Sciatic nerve (tissue), 2 donors: ENCODE measurements at regions not wholly inside any gene's neighbourhood (a gene's known extent, or its start where the extent isn't known, plus 50 kb on each side); places are given as distances from the start of the nearest gene placed in this dataset.

Source experiments
- ATAC-seq: fragments of 200-7000 bp; cut with Tn5 transposase; one replicate; pipeline ENCODE4 v1.9.1; 2020; ENCODE audit warnings: mild to moderate bottlenecking, moderate library complexity
- DNase-seq: peaks from one replicate; pipeline ENCODE4 v3.0.0-alpha.2; 2020; ENCODE audit warnings: low spot score
- intact Hi-C: fragments of 100-400 bp; cut with DNase I; formaldehyde crosslinking; loops from one replicate; pipeline ENCODE4 v1.14.2; 2022
- donor health status: DM: no; HTN: no; CAD: no.
- donor health status: DM: no; HTN: no; CAD: no.

- DNase-seq (no peak), ATAC-seq (no peak)
- intact Hi-C loops, result no loop called here
These were observed 102.4 kb upstream of the TMLHE start for GRCh38 chrX:155715141-155715540.

DNA sequence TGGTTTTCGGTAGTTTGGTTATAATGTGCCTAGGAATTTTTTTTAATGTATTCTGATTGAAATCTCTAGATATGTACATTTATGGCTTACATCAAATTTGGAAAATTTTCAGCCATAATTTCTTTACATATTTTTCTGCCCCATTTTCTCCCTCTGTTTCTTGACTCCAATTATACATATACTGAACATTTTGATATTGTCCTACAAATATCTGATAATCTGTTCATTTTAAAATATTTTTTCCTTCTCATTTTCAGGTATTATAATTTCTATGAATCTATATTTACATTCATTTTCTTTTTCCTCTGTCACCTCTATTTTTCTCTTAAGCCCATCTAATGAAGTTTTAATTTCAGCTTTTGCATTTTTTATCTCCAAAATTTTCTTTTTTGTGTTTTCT, 82.7 kb upstream of the TMLHE start:
- no peak for DNase-seq
- intact Hi-C loops, result no loop called here
- ATAC-seq, result no peak

DNA sequence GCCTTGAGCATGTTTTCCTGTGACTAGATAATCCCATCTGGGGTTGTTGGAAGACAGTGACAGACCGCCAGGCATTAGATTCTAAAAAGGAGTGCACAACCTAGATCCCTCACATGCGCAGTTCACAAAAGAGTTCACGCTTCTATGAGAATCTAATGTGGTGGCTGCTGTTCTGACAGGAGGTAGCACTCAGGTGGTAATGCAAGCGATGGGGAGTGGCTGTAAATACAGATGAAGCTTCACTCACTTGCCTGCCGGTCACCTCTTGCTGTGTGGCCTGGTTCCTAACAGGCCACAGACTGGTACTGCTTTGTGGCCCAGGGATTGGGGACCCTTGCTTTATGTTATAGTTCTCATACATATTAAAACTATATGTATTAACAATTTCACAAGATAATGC, 81.9 kb upstream of the TMLHE start:
- intact Hi-C loops, result no loop called here
- DNase-seq (no peak), ATAC-seq (no peak)

GRCh38 chrX:155682834-155683233, 70.1 kb upstream of the TMLHE start:
- DNase-seq (no peak), ATAC-seq (no peak)
- intact Hi-C loops, result no loop called here

DNA sequence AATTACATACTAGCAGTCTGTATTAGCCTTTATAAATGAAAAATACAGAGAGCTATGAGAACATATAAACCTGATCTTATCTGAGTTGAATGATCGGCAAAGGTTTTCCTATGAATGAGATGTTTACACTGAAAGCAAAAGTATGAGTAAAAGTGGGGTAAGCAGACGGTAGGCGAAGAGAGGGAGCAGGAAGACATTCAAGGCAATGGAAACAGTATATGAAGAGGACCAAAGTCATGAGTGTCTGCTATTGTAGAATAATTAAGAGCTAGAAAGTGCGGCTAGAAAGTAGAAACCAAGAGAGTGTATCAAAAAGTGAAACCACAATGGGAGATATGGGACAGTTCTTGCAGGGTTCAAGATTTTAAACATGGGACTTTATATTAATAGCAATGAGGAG, 67.0 kb upstream of the TMLHE start:
- intact Hi-C loops, result no loop called here
- DNase-seq, result no peak
- ATAC-seq, result no peak

DNA sequence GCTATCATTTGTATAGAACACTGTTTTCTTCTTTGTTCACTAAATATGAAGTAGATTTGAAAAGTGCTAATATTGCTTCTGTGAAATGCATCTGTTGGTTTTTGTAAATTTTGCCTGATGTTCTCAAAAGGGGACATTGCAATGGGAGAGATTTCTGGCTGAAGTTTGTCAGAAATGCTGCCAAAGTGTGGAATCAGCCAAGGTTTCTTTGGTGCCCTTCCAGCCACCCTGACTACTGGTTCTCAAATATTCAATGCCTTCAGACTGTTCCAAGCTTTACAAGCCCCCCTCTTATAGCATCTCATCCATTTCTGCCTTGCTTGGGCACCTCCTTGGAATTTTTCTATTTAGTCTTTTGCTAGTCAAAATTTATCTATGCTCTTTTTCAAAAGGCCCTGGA, 60.6 kb upstream of the TMLHE start:
- intact Hi-C loops, result no loop called here
- ATAC-seq, result no peak

DNA sequence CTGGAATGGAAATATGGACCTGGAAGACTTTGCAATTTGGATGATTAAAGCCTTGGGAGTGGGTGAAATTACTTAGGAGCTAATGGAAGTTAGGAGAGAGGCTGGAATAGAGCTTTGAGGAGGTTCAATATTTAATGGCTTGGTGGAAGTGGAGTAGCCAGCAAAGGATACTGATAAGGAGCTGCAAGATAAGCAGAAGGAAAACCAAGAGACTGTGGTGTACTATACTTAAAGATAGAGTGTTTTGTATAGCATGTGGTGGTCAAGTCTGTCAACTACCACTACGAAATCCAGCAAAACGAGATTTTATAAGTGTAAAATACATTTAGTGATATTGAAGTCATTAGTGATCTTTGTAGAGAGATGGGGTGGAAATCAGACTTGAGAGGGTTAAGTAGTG, 54.0 kb upstream of the TMLHE start:
- DNase-seq (no peak), ATAC-seq (no peak)
- intact Hi-C loops, result no loop called here

More for the DNA sequence above, 60.6 kb upstream of the TMLHE start:
- DNase-seq, result no peak
